Thoracic aorta (tissue), 2 donors: ENCODE measurements at regions not wholly inside any gene's neighbourhood (a gene's known extent, or its start where the extent isn't known, plus 50 kb on each side); places are given as distances from the start of the nearest gene placed in this dataset.
A peak's percentile ranks its signal among the peaks of the same experiment; 100 is the strongest.

Experiments used
- ATAC-seq: fragments of 150-250 bp; one replicate; pipeline ENCODE4 v1.8.0; 2017; ENCODE audit warnings: low read depth; ENCODE audit not compliant: insufficient number of reproducible peaks, low FRiP score
- DNase-seq: peaks from one replicate; pipeline ENCODE4 v3.0.0-alpha.2; 2020; ENCODE audit warnings: low spot score
- H3K27ac ChIP-seq, 2 donors: fragments of 200-600 bp; sonication (generic); 1 replicate in 1 of 2; 2 replicates in 1 of 2; pipeline ENCODE4 v1.5.1; 2016; ENCODE audit warnings: mild to moderate bottlenecking in 2 of 2, moderate library complexity in 2 of 2
- H3K27me3 ChIP-seq: fragments of 200-600 bp; sonication (generic); replicated peaks from 2 replicates; pipeline ENCODE4 v1.6.0; 2016; ENCODE audit warnings: mild to moderate bottlenecking; ENCODE audit not compliant: insufficient read depth
- H3K36me3 ChIP-seq: fragments of 200-600 bp; sonication (generic); one replicate; pipeline ENCODE4 v1.5.1; 2016
- H3K4me1 ChIP-seq, 2 donors: fragments of 200-600 bp; sonication (generic); 1 replicate in 1 of 2; 2 replicates in 1 of 2; pipeline versions ENCODE4 v1.5.1 to v1.6.0; 2016; ENCODE audit warnings: low read depth in 2 of 2, mild to moderate bottlenecking in 1 of 2; ENCODE audit not compliant: control insufficient read depth in 1 of 2
- H3K4me3 ChIP-seq: fragments of 200-600 bp; sonication (generic); 2 replicates; pipeline ENCODE4 v1.5.1; 2016; ENCODE audit warnings: mild to moderate bottlenecking
- H3K9me3 ChIP-seq: fragments of 200-600 bp; sonication (generic); 2 replicates; pipeline ENCODE4 v1.5.1; 2016
- CTCF ChIP-seq: fragments of 200-600 bp; sonication (generic); IDR thresholded peaks from one replicate; pipeline ENCODE4 v1.5.1; 2019; ENCODE audit warnings: antibody characterized with exemption

- peak; percentile 54 for DNase-seq
- no peak for ATAC-seq
- no peaks in the 10 kb centered on the region for H3K36me3 ChIP-seq
- peak overlapping the region; percentile 49 for H3K4me3 ChIP-seq
- no peaks in the 10 kb centered on the region for H3K9me3 ChIP-seq
- no peaks in the 10 kb centered on the region for H3K27me3 ChIP-seq
- peak overlapping the region; percentile 84 for H3K27ac ChIP-seq
- peaks cover 27 to 65% of the 10 kb centered on the region in 2 donors for H3K4me1 ChIP-seq
- no peak for TF ChIP-seq CTCF
These were observed 58.3 kb upstream of the TRAK1 start for GRCh38 chr3:42032693-42033349.

- H3K27ac ChIP-seq, result peak overlapping the region; percentile 84
- DNase-seq, result no peak
- no peaks in the 10 kb centered on the region for H3K27me3 ChIP-seq
- H3K36me3 ChIP-seq, result no peaks in the 10 kb centered on the region
- TF ChIP-seq CTCF, result no peak
- no peaks in the 10 kb centered on the region for H3K9me3 ChIP-seq
- peaks cover 29 to 57% of the 10 kb centered on the region in 2 donors for H3K4me1 ChIP-seq
- no peak overlapping the region for H3K4me3 ChIP-seq
- no peak for ATAC-seq
These were observed 59.2 kb upstream of the TRAK1 start for GRCh38 chr3:42031808-42032480.

GRCh38 chr3:42028474-42028873, 62.7 kb upstream of the TRAK1 start:
- no peak for ATAC-seq
- TF ChIP-seq CTCF, result no peak
- Histone ChIP-seq H3K36me3 (no peaks in the 10 kb centered on the region), H3K9me3 (no peaks in the 10 kb centered on the region), H3K27ac (no peak overlapping the region), H3K4me1 (peaks cover 39 to 53% of the 10 kb centered on the region in 2 donors), H3K27me3 (no peaks in the 10 kb centered on the region), H3K4me3 (no peak overlapping the region)
- no peak for DNase-seq

GRCh38 chr3:42027571-42027970, 63.6 kb upstream of the TRAK1 start:
- H3K27ac ChIP-seq, result no peak overlapping the region
- peaks cover 31 to 44% of the 10 kb centered on the region in 2 donors for H3K4me1 ChIP-seq

More at GRCh38 chr3:42027571-42027970, 63.6 kb upstream of the TRAK1 start:
- Histone ChIP-seq H3K27me3 (no peaks in the 10 kb centered on the region), H3K9me3 (no peaks in the 10 kb centered on the region), H3K4me3 (no peak overlapping the region), H3K36me3 (no peaks in the 10 kb centered on the region)
- DNase-seq, result no peak
- no peak for ATAC-seq
- TF ChIP-seq CTCF, result no peak
